Raji (cell line): ENCODE measurements at regions not wholly inside any gene's neighbourhood (a gene's known extent, or its start where the extent isn't known, plus 50 kb on each side); places are given as distances from the start of the nearest gene placed in this dataset.

ENCODE experiments used
- POLR2A ChIP-seq: IDR thresholded peaks from 2 replicates; pipeline ENCODE4 v1.6.1; 2011; ENCODE audit warnings: low read depth, low read length, control low read depth; ENCODE audit not compliant: insufficient read depth

DNA sequence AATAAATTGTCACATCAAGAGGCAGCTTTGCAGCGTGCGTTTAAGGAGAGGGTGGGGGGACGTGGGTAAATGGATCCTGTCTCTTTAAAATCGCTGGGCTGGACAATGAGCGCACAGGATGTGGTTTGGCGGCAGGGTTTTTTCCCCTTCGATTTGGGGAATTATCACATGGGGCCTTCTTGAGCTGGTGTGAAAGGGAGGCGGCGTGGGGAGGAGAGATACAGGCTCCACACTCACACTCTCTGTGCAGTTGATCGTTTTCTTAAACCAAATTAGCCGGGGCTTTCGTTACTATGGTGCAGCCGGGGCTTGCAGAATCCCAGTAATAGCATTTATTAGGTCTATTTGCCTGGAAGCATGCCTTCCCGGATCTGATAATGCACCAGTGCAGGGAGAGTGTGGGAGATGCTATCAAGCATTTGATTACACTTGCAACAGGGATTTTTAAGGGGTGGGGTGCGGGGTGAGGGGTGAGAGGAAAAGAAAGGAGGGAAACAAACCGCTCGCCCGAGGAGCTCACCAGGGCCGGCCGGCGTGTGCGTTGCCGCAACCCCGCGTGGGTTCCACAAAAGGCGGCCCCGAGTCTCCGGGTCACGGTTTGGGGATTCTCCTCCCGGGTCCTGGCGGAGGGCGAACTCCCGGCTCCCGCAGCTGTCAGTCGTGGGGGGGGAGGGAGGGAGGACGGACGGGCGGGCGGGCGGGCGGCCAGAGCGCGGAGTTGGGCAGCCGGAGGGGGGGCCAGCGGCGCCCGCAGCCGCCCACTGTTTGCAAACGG, 58.8 kb upstream of the GSE1 start:
- peak; percentile 69 for TF ChIP-seq POLR2A

DNA sequence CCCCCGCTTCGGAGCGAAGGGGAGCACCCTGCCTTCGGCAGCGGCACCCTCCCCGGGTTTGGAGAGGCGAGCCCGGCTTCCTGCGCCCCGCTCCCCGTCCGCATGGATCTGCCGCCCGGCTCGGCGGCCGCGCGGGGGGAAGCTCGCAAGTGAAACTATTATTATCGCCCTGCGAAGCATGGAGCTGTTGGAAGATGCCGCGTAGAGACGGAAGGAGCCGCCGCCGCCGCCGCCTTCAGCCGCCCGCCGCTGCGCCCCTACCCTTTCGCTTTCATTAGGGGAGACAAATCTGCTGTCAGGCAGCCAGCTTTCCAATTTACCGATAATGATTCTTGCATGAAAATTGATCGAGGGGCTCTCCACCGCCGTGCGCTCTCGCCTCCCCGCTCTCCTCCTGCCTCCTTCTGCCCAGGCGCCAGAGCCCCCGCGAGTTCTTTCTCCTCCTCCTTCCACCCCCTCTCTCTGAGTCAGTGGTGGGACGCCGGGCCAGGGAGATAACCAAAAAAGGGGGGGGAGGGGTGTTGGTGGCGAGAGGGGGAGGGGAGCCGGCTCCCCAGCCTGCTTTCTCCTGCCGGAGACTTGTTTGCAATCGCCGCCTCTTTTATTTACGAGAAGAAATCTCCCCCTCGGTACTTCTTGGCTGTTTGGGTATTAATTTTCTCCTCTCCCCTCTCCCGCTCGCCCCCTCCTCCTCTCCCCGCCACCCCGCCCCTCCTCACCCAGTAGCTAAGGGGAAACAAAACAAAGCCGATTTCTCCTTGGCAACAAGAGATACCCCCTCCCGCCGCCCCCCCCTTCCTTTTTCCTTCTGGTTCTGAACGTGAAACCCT, 58.0 kb upstream of the GSE1 start:
- TF ChIP-seq POLR2A = 0 out of 2 replicates have a peak, but pooled peaks have one; percentile 32

DNA sequence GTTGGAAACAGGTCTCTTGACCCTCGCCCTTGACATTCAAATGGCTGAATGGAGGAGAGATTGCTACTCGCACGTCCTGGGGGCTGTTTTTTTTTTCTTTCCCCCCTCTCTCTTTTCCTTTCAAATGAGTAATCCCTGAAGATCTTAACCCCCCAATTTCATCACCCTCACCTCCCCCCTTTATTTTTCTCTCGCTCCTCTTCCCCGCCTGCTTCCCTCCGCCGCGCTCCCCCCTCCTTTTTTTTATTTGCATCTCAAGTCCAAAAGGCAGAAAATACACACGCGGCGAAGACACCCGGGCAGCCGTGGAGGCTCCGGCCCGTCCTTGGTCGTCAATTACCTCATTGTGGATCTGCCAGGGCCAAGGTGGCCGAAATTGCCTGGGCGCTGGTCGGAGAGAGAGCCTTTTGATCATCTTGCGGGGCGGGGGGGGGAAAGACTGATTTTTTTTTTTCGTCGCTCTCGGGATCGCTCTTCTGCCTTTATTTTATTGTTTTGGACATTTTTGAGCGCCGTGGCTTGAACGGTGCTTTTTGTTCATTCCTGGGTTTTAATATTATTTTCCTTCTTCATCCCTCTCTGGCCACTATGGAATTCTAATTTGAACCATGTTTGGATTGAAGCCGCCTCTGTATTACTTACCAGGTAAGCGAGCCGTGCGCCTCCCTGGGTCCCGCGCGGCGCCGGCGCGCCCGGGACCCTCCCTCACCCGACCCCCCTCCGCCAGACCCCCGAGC, 57.2 kb upstream of the GSE1 start:
- TF ChIP-seq POLR2A = peak; percentile 40; the same call in 1 of the 2 replicates

DNA sequence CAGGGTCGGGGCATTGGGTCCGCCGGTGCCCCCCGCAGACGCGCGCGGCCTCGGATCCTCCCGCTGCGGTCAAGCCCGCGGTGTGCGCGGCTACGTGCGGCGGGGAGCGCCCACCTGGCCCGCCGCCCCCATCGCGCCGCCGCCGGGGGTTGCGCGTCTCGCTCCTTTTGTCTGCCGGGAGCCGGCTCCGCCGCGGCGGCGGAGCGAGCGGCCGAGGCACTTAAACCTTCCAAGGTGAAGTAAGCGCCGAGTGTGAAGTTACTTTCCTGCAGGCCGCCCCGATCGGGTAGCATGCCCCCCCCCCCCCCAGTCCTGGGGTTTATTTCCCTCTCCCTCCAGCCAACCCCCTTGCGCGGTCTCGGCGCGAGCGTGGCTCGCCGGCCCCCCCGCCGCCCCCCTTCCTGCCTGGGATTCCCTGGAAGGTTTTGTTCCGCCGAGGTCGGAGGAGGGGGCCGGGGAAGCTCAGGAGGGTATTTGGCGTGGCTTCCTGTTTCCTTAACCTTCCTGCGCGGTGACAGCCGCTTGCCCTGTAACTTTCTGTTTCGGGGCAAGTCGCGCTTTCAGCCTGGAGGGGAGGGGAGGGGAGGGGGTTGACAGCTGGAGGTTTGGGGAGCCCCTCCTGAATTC, 56.6 kb upstream of the GSE1 start:
- no peak for TF ChIP-seq POLR2A

GRCh38 chr16:85557083-85557970, 55.8 kb upstream of the GSE1 start:
- no peak for TF ChIP-seq POLR2A

GRCh38 chr16:85557971-85558657, 55.0 kb upstream of the GSE1 start:
- TF ChIP-seq POLR2A = no peak

DNA sequence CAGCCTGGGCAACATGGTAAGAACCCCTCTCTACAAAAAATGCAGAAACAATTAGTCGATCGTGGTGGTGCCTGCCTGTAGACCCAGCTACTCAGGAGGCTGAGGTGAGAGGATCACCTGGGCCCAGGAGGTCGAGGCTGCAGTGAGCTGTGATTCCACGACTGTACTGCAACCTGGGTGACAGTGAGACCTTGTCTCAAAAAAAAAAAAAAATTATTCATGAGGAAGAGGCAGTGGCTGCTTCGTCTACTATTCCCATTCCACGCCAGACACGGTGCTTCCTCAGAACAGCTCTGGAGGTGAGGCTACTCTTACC, 52.2 kb upstream of the GSE1 start:
- no peak for TF ChIP-seq POLR2A

GRCh38 chr16:85561248-85562092, 51.7 kb upstream of the GSE1 start:
- TF ChIP-seq POLR2A = no peak

- TF ChIP-seq POLR2A = no peak
Measured at GRCh38 chr16:85562093-85562786, 50.9 kb upstream of the GSE1 start.

DNA sequence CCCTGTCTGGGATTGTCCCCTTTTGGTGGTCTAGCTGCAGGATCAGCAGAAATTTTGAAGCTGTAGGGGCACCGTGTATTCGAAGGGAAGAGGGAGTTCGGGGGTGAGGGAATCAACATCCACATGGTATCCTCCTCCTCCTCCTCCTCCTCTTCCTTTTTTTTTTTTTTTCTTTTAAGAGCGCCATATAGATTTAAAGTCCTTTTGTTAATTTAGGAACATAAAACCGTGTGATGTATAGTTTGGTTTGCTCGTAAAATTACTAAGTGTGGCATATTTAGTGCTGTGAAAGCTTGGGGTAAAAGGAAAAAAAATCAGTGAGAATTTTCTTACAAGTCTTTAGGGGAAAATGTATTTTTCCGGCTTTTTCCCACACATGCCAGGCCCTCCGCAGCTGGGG, 50.1 kb upstream of the GSE1 start:
- TF ChIP-seq POLR2A = no peak
